ELR (cell line): ENCODE measurements at regions not wholly inside any gene's neighbourhood (a gene's known extent, or its start where the extent isn't known, plus 50 kb on each side); places are given as distances from the start of the nearest gene placed in this dataset.
A peak's percentile ranks its signal among the peaks of the same experiment; 100 is the strongest.
"Not testable (repeated sequence)": the region's sequence is repeated elsewhere in the genome, so short reads cannot be mapped to it uniquely, and the experiment has no call there.

Source experiments
- DNase-seq: peaks from one replicate; pipeline ENCODE4 v3.0.0-alpha.2; 2015; ENCODE audit warnings: low read depth

- DNase-seq = no peak
Measured at GRCh38 chr18:25560369-25560768, 208.4 kb upstream of the ZNF521 start.

- DNase-seq = no peak
Measured at GRCh38 chr18:25557011-25557410, 205.0 kb upstream of the ZNF521 start.

GRCh38 chr18:25553631-25554263 lies 201.8 kb upstream of the ZNF521 start:
- no peak for DNase-seq

- no peak for DNase-seq
Measured at GRCh38 chr18:25544546-25545287, 192.8 kb upstream of the ZNF521 start.

GRCh38 chr18:25538175-25538922 lies 186.4 kb upstream of the ZNF521 start:
- DNase-seq = no peak

GRCh38 chr18:25535495-25535894 lies 183.5 kb upstream of the ZNF521 start:
- no peak for DNase-seq

GRCh38 chr18:25534401-25534800 lies 182.4 kb upstream of the ZNF521 start:
- DNase-seq = no peak

GRCh38 chr18:25533218-25533617 lies 181.3 kb upstream of the ZNF521 start:
- no peak for DNase-seq

- DNase-seq = no peak
Measured at GRCh38 chr18:25531207-25531606, 179.2 kb upstream of the ZNF521 start.

- not testable (repeated sequence) for DNase-seq
Measured at GRCh38 chr18:25525789-25526188, 173.8 kb upstream of the ZNF521 start.

- no peak for DNase-seq
Measured at GRCh38 chr18:25518716-25519053, 166.7 kb upstream of the ZNF521 start.

- no peak for DNase-seq
Measured at GRCh38 chr18:25517881-25518715, 166.1 kb upstream of the ZNF521 start.

GRCh38 chr18:25516747-25517498 lies 165.0 kb upstream of the ZNF521 start:
- DNase-seq = no peak

GRCh38 chr18:25516121-25516520 lies 164.2 kb upstream of the ZNF521 start:
- DNase-seq = no peak

GRCh38 chr18:25510096-25510495 lies 158.1 kb upstream of the ZNF521 start:
- no peak for DNase-seq

GRCh38 chr18:25503567-25504081 lies 151.7 kb upstream of the ZNF521 start:
- peak; percentile 72 for DNase-seq

GRCh38 chr18:25497151-25497794 lies 145.3 kb upstream of the ZNF521 start:
- DNase-seq = no peak

GRCh38 chr18:25496544-25496943 lies 144.6 kb upstream of the ZNF521 start:
- no peak for DNase-seq

- DNase-seq = peak; percentile 1
Measured at GRCh38 chr18:25495606-25496005, 143.6 kb upstream of the ZNF521 start.

- DNase-seq = no peak
Measured at GRCh38 chr18:25494888-25495287, 142.9 kb upstream of the ZNF521 start.

GRCh38 chr18:25493401-25493800 lies 141.4 kb upstream of the ZNF521 start:
- DNase-seq = no peak
